ENCODE measurements at regions not wholly inside any gene's neighbourhood (a gene's known extent, or its start where the extent isn't known, plus 50 kb on each side); places are given as distances from the start of the nearest gene placed in this dataset.

DNA sequence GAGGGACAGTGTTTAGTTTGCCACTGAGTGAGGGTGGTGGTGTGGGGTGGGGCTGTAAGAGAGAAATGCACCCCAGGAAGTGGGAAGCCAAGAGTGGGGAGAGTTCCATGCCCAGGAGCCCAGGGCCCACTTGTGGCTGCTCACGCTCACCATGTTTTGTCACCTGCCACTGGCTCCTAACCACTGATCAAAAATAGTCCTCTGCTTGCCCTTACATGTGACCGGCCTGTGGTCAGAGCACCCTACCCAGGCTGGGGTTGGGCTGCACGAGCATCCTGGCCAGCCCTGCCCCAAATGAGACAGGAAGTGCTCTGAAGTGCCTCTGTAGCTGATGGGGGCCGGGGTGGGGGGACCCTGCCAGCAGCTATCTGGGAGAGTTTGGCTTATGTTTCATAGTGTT, 216.3 kb downstream of the RPLP1 start:
- no peak for TF ChIP-seq EZH2 (IDR thresholded peaks at IDR 0.05; ENCODE audit: low read depth)
- TF ChIP-seq, protein P1, sequence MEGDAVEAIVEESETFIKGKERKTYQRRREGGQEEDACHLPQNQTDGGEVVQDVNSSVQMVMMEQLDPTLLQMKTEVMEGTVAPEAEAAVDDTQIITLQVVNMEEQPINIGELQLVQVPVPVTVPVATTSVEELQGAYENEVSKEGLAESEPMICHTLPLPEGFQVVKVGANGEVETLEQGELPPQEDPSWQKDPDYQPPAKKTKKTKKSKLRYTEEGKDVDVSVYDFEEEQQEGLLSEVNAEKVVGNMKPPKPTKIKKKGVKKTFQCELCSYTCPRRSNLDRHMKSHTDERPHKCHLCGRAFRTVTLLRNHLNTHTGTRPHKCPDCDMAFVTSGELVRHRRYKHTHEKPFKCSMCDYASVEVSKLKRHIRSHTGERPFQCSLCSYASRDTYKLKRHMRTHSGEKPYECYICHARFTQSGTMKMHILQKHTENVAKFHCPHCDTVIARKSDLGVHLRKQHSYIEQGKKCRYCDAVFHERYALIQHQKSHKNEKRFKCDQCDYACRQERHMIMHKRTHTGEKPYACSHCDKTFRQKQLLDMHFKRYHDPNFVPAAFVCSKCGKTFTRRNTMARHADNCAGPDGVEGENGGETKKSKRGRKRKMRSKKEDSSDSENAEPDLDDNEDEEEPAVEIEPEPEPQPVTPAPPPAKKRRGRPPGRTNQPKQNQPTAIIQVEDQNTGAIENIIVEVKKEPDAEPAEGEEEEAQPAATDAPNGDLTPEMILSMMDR (conservative IDR thresholded peaks at IDR 0.05), result no peak
- H3K4me2 ChIP-seq, result no peak overlapping the region
- H3K9me2 ChIP-seq (ENCODE audit: insufficient read depth), result no peaks in the 10 kb centered on the region
- no peaks in the 10 kb centered on the region for H3K9me3 ChIP-seq (ENCODE audit: insufficient read depth, low read depth)
- no peaks in the 10 kb centered on the region for H4K20me1 ChIP-seq (ENCODE audit: insufficient read depth)
- POLR2A ChIA-PET (ENCODE audit: unreplicated experiment), result no interaction called here
- H3K4me1 ChIP-seq (replicated peaks; ENCODE audit: insufficient read depth), result peaks cover 6% of the 10 kb centered on the region; the same call in 1 of the 2 replicates
- CTCF ChIA-PET, result no interaction called here
- H3K27ac ChIP-seq, result no peak overlapping the region
- H3K36me3 ChIP-seq (ENCODE audit: low read depth), result no peaks in the 10 kb centered on the region
- no peak overlapping the region for H2AFZ ChIP-seq
- H3K27me3 ChIP-seq (ENCODE audit: insufficient read depth, low read depth), result no peaks in the 10 kb centered on the region
- H3K79me2 ChIP-seq (ENCODE audit: low read depth), result no peaks in the 10 kb centered on the region
- no peak for DNase-seq
- no peaks in the 10 kb centered on the region for H3F3A ChIP-seq (ENCODE audit: insufficient read depth, low read depth)
- intact Hi-C loops (cut with micrococcal nuclease; ENCODE audit: unreplicated experiment), result no loop called here
- H3K4me3 ChIP-seq, result no peak overlapping the region
- no TSS peak for BruUV-seq (replicated peaks)

DNA sequence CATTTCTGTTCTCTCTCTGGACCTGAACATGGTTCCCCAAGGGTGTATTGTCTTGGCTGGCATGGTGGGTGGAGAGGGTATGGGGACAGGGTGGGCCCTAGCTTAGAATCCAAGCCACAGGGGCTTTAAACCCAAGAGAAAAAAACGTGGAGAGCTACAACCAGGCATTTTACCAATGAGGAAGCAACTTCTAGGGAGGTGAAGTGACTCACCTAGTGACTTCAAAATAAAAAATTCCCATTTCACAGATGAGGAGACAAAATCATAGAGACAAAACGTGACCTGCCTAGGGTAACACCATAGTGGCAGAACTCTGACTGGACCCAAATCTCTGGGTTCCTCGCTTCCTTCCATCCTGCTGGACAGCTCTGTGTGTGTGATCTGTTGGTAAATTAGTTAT, 216.8 kb downstream of the RPLP1 start:
- ChIA-PET POLR2A (ENCODE audit: unreplicated experiment) (no interaction called here), CTCF (no interaction called here)
- no peak overlapping the region for H3K4me2 ChIP-seq
- H2AFZ ChIP-seq, result no peak overlapping the region
- DNase-seq, result no peak
- intact Hi-C loops (cut with micrococcal nuclease; ENCODE audit: unreplicated experiment), result no loop called here
- no peaks in the 10 kb centered on the region for H3K79me2 ChIP-seq (ENCODE audit: low read depth)
- no peaks in the 10 kb centered on the region for H3K36me3 ChIP-seq (ENCODE audit: low read depth)
- H3F3A ChIP-seq (ENCODE audit: insufficient read depth, low read depth), result no peaks in the 10 kb centered on the region
- H4K20me1 ChIP-seq (ENCODE audit: insufficient read depth), result no peaks in the 10 kb centered on the region
- H3K9me2 ChIP-seq (ENCODE audit: insufficient read depth), result no peaks in the 10 kb centered on the region
- no peak overlapping the region for H3K4me3 ChIP-seq
- peaks cover 6% of the 10 kb centered on the region; the same call in 1 of the 2 replicates for H3K4me1 ChIP-seq (replicated peaks; ENCODE audit: insufficient read depth)
- H3K27me3 ChIP-seq (ENCODE audit: insufficient read depth, low read depth), result no peaks in the 10 kb centered on the region
- no TSS peak for BruUV-seq (replicated peaks)
- H3K27ac ChIP-seq, result no peak overlapping the region
- H3K9me3 ChIP-seq (ENCODE audit: insufficient read depth, low read depth), result no peaks in the 10 kb centered on the region
- no peak for TF ChIP-seq EZH2 (IDR thresholded peaks at IDR 0.05; ENCODE audit: low read depth)
- TF ChIP-seq, protein P1 (conservative IDR thresholded peaks at IDR 0.05), result no peak

DNA sequence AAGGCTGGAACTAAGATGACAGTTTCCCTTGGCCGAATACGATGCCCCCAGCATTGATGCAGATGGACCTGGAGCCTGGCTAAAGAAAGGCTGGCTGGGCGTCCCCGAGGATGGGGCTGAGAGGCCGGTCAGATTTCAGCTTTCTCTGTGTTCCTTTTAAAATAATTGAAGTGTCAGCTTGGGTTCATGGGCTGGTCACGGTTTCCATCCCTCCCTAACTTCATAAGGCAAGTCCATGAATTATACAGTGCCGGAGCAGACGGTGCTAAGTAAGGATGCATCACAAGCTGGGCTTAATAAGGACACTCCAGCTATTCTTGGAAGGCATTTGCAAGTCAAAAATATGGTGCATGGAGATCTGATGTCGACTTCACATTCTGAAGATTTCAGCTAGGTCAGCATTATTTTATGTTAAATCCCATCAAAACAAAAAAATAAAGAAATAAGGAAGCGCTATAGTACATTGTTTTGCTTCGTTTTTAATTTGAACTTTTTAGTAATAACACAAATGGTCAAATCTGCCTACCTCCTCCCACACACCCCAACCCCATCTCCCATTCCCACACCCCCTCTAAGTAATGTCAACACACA, 220.8 kb downstream of the RPLP1 start:
- no TSS peak for BruUV-seq (replicated peaks)

More for the DNA sequence above, 220.8 kb downstream of the RPLP1 start:
- no peak overlapping the region for H3K27ac ChIP-seq
- no peaks in the 10 kb centered on the region for H4K20me1 ChIP-seq (ENCODE audit: insufficient read depth)
- POLR2A ChIA-PET (ENCODE audit: unreplicated experiment), result no interaction called here
- no peak for DNase-seq
- CTCF ChIA-PET, result no interaction called here
- no peak for TF ChIP-seq EZH2 (IDR thresholded peaks at IDR 0.05; ENCODE audit: low read depth)
- TF ChIP-seq, protein P1 (conservative IDR thresholded peaks at IDR 0.05), result no peak
- H3F3A ChIP-seq (ENCODE audit: insufficient read depth, low read depth), result no peaks in the 10 kb centered on the region
- H3K27me3 ChIP-seq (ENCODE audit: insufficient read depth, low read depth), result no peaks in the 10 kb centered on the region
- H2AFZ ChIP-seq, result no peak overlapping the region
- no peaks in the 10 kb centered on the region for H3K4me1 ChIP-seq (replicated peaks; ENCODE audit: insufficient read depth)
- no peak overlapping the region for H3K4me2 ChIP-seq
- no peaks in the 10 kb centered on the region for H3K36me3 ChIP-seq (ENCODE audit: low read depth)
- no peaks in the 10 kb centered on the region for H3K79me2 ChIP-seq (ENCODE audit: low read depth)
- H3K9me2 ChIP-seq (ENCODE audit: insufficient read depth), result no peaks in the 10 kb centered on the region
- H3K4me3 ChIP-seq, result no peak overlapping the region
- no peaks in the 10 kb centered on the region for H3K9me3 ChIP-seq (ENCODE audit: insufficient read depth, low read depth)
- intact Hi-C loops (cut with micrococcal nuclease; ENCODE audit: unreplicated experiment), result no loop called here

Measured in PC-9 (cell line).